PC-3 (cell line): ENCODE measurements at regions not wholly inside any gene's neighbourhood (a gene's known extent, or its start where the extent isn't known, plus 50 kb on each side); places are given as distances from the start of the nearest gene placed in this dataset.
"Not testable (repeated sequence)": the region's sequence is repeated elsewhere in the genome, so short reads cannot be mapped to it uniquely, and the experiment has no call there.

Experiments used
- ATAC-seq: fragments of 200-7000 bp; cut with Tn5 transposase; 2 replicates; pipeline ENCODE4 v1.9.1; 2020; ENCODE audit warnings: mild to moderate bottlenecking, moderate library complexity
- BruUV-seq: library from RNA; stranded (reverse); fragments of 400-500 nt; replicated peaks from 2 replicates; lab custom pipeline; 2021; lab: Mats Ljungman, UMichigan
- CTCF ChIA-PET: fragments of 300-600 bp; sonication (Branson Sonifier 250); formaldehyde crosslinking; loops from one replicate; lab custom pipeline; 2022; ENCODE audit warnings: antibody characterized with exemption; lab: Charles Lee
- POLR2A ChIA-PET: fragments of 300-600 bp; sonication (Branson Sonifier 250); formaldehyde crosslinking; loops from one replicate; lab custom pipeline; 2022; ENCODE audit warnings: antibody characterized with exemption; ENCODE audit not compliant: unreplicated experiment; lab: Charles Lee
- DNase-seq: peaks from one replicate; pipeline ENCODE4 v3.0.0-alpha.2; 2015
- H2AFZ ChIP-seq: fragments of 300-600 bp; sonication (generic); 2 replicates; pipeline ENCODE4 v1.6.0; 2016; ENCODE audit warnings: antibody characterized with exemption, low read length
- H3F3A ChIP-seq: fragments of 300-600 bp; sonication (generic); one replicate; pipeline ENCODE4 v1.6.0; 2017; ENCODE audit warnings: antibody characterized with exemption, low read length, control low read depth, mild to moderate bottlenecking; ENCODE audit not compliant: unreplicated experiment
- H3K27ac ChIP-seq: fragments of 300-600 bp; sonication (generic); 2 replicates; pipeline ENCODE4 v1.5.1; 2016; ENCODE audit warnings: mild to moderate bottlenecking, low read length
- H3K27me3 ChIP-seq: fragments of 300-600 bp; sonication (generic); 2 replicates; pipeline ENCODE4 v1.6.1; 2016; ENCODE audit warnings: low read length, mixed read lengths
- H3K36me3 ChIP-seq: fragments of 300-600 bp; sonication (generic); 2 replicates; pipeline ENCODE4 v1.6.1; 2016; ENCODE audit warnings: low read depth, mixed run types, low read length, mixed read lengths
- H3K4me1 ChIP-seq: fragments of 300-600 bp; sonication (generic); 2 replicates; pipeline ENCODE4 v1.5.1; 2016; ENCODE audit warnings: low read length; ENCODE audit not compliant: insufficient read depth
- H3K4me2 ChIP-seq: fragments of 300-600 bp; sonication (generic); 2 replicates; pipeline ENCODE4 v1.6.0; 2016; ENCODE audit warnings: low read length
- H3K4me3 ChIP-seq: fragments of 300-600 bp; sonication (generic); 2 replicates; pipeline ENCODE4 v1.5.1; 2016; ENCODE audit warnings: mild to moderate bottlenecking, low read length, mixed read lengths
- H3K79me2 ChIP-seq: fragments of 300-600 bp; sonication (generic); 2 replicates; pipeline ENCODE4 v1.6.1; 2017; ENCODE audit warnings: low read length, mixed read lengths
- H3K9ac ChIP-seq: fragments of 300-600 bp; sonication (generic); 2 replicates; pipeline ENCODE4 v1.6.0; 2016; ENCODE audit warnings: mild to moderate bottlenecking, low read length
- H3K9me2 ChIP-seq: fragments of 300-600 bp; sonication (generic); replicated peaks from 2 replicates; pipeline ENCODE4 v1.6.1; 2016; ENCODE audit warnings: mixed run types, low read length, mixed read lengths
- H3K9me3 ChIP-seq: fragments of 300-600 bp; sonication (generic); 2 replicates; pipeline ENCODE4 v1.6.1; 2016; ENCODE audit warnings: low read length, mixed read lengths
- H4K20me1 ChIP-seq: fragments of 300-600 bp; sonication (generic); 2 replicates; pipeline ENCODE4 v1.6.1; 2016; ENCODE audit warnings: low read length, mixed read lengths
- EZH2 ChIP-seq: fragments of 300-600 bp; sonication (generic); IDR thresholded peaks from one replicate; pipeline ENCODE4 v1.6.1; 2017; ENCODE audit warnings: antibody characterized with exemption, mild to moderate bottlenecking, low read length; ENCODE audit not compliant: unreplicated experiment
- EZH2phosphoT487 ChIP-seq: fragments of 300-600 bp; sonication (generic); IDR thresholded peaks from 2 replicates; pipeline ENCODE4 v1.6.1; 2018; ENCODE audit warnings: mild to moderate bottlenecking, antibody characterized with exemption, low read length, borderline replicate concordance
- intact Hi-C: fragments of 100-400 bp; cut with micrococcal nuclease; formaldehyde crosslinking; loops from 2 replicates; pipeline ENCODE4 v1.9.0; 2023
- TF ChIP-seq, protein P1 (sequence below): fragments of 300-600 bp; sonication (generic); conservative IDR thresholded peaks from 2 replicates; pipeline ENCODE4 v1.5.1; 2017; ENCODE audit warnings: antibody characterized with exemption, low read depth, mild to moderate bottlenecking, low read length

GRCh38 chr6:112967974-112968373 is 620.8 kb downstream of the RFPL4B start:
- no TSS peak for BruUV-seq
- H3K9ac ChIP-seq, result no peak overlapping the region
- intact Hi-C loops, result no loop called here
- H3K4me2 ChIP-seq, result no peak overlapping the region
- no peaks in the 10 kb centered on the region for H4K20me1 ChIP-seq
- no peak overlapping the region for H3K27ac ChIP-seq
- H3K27me3 ChIP-seq, result no peaks in the 10 kb centered on the region
- POLR2A ChIA-PET, result no interaction called here
- H3F3A ChIP-seq, result no peaks in the 10 kb centered on the region
- no peak overlapping the region for H2AFZ ChIP-seq
- no peak for ATAC-seq
- H3K36me3 ChIP-seq, result no peaks in the 10 kb centered on the region
- H3K9me2 ChIP-seq, result no peaks in the 10 kb centered on the region
- no peak overlapping the region for H3K4me3 ChIP-seq
- no peaks in the 10 kb centered on the region for H3K9me3 ChIP-seq
- H3K4me1 ChIP-seq, result no peaks in the 10 kb centered on the region
- TF ChIP-seq, protein P1, sequence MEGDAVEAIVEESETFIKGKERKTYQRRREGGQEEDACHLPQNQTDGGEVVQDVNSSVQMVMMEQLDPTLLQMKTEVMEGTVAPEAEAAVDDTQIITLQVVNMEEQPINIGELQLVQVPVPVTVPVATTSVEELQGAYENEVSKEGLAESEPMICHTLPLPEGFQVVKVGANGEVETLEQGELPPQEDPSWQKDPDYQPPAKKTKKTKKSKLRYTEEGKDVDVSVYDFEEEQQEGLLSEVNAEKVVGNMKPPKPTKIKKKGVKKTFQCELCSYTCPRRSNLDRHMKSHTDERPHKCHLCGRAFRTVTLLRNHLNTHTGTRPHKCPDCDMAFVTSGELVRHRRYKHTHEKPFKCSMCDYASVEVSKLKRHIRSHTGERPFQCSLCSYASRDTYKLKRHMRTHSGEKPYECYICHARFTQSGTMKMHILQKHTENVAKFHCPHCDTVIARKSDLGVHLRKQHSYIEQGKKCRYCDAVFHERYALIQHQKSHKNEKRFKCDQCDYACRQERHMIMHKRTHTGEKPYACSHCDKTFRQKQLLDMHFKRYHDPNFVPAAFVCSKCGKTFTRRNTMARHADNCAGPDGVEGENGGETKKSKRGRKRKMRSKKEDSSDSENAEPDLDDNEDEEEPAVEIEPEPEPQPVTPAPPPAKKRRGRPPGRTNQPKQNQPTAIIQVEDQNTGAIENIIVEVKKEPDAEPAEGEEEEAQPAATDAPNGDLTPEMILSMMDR, result no peak
- no peak for TF ChIP-seq EZH2
- no peak for TF ChIP-seq EZH2phosphoT487
- H3K79me2 ChIP-seq, result no peaks in the 10 kb centered on the region
- DNase-seq, result no peak
- CTCF ChIA-PET, result no interaction called here

DNA sequence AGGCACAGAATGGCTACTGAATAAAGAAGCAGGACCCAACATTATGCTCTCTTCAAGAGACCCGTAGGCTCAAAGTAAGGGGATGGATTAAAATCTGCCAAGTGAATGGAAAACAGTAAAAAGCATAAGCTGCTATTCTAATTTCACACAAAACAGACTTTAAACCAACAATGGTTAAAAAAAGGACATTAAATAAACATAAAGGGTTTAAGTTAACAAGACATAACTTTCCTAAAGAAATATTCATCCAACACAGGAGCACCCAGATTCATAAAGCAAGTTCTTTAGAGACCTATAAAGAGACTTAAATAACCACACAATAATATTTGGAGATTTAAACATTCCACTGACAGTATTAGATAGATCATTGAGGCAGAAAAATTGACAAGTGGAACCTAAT is 624.5 kb downstream of the RFPL4B start:
- Histone ChIP-seq H3F3A (no peaks in the 10 kb centered on the region), H3K9me3 (no peaks in the 10 kb centered on the region), H2AFZ (no peak overlapping the region), H3K27me3 (no peaks in the 10 kb centered on the region), H3K4me1 (no peaks in the 10 kb centered on the region), H3K9me2 (no peaks in the 10 kb centered on the region), H3K36me3 (no peaks in the 10 kb centered on the region), H3K27ac (no peak overlapping the region), H3K4me2 (no peak overlapping the region), H3K79me2 (no peaks in the 10 kb centered on the region), H3K9ac (no peak overlapping the region), H4K20me1 (no peaks in the 10 kb centered on the region), H3K4me3 (no peak overlapping the region)
- ChIA-PET CTCF (no interaction called here), POLR2A (no interaction called here)
- TF ChIP-seq EZH2 (no peak), EZH2phosphoT487 (no peak)
- TF ChIP-seq, protein P1, result no peak
- no TSS peak for BruUV-seq
- intact Hi-C loops, result no loop called here
- DNase-seq (no peak), ATAC-seq (no peak)

GRCh38 chr6:112974931-112975330 is 627.8 kb downstream of the RFPL4B start:
- H3K36me3 ChIP-seq, H3K27me3 ChIP-seq, H3K4me3 ChIP-seq, BruUV-seq, H3K9ac ChIP-seq, H3K9me2 ChIP-seq, H3K79me2 ChIP-seq, H3K27ac ChIP-seq, CTCF ChIA-PET, H3K4me2 ChIP-seq, DNase-seq, H3F3A ChIP-seq, intact Hi-C loops, H3K9me3 ChIP-seq, H3K4me1 ChIP-seq, H4K20me1 ChIP-seq, H2AFZ ChIP-seq, POLR2A ChIA-PET, ATAC-seq: not testable (repeated sequence)

DNA sequence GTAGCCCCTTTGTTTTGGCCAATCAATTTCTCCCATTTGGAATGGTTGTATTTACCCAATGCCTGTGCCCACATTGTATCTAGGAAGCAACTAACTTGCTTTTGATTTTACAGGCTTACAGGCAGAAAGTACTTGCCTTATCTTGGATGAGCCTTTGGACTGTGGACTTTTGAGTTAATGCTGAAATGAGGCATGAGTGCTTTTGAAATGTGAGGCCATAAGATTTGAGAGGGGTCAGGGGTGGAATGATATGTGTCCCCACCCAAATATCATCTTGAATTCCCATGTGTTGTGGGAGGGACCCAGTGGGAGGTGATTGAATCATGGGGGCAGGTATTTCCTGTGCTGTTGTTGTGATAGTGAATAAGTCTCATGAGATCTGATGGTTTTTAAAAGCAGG is 629.4 kb downstream of the RFPL4B start:
- POLR2A ChIA-PET, H3F3A ChIP-seq, H3K4me3 ChIP-seq, H3K79me2 ChIP-seq, DNase-seq, H3K27ac ChIP-seq, H3K4me1 ChIP-seq, H3K27me3 ChIP-seq, H2AFZ ChIP-seq, ATAC-seq, H3K4me2 ChIP-seq, H3K9me3 ChIP-seq, intact Hi-C loops, CTCF ChIA-PET, H3K9ac ChIP-seq, BruUV-seq, H3K9me2 ChIP-seq, H3K36me3 ChIP-seq, H4K20me1 ChIP-seq: not testable (repeated sequence)
